ENCODE measurements at regions not wholly inside any gene's neighbourhood (a gene's known extent, or its start where the extent isn't known, plus 50 kb on each side); places are given as distances from the start of the nearest gene placed in this dataset.

- TF ChIP-seq REST (IDR thresholded peaks at IDR 0.05; ENCODE audit: unreplicated experiment) (no peak), EZH2 (IDR thresholded peaks at IDR 0.05; ENCODE audit: low read depth, unreplicated experiment) (no peak), NANOG (IDR thresholded peaks at IDR 0.05; ENCODE audit: borderline replicate concordance) (no peak), ZNF462 (CRISPR knock-in tag; IDR thresholded peaks at IDR 0.05) (no peak), ZNF331 (CRISPR knock-in tag; IDR thresholded peaks at IDR 0.05; ENCODE audit: low read depth) (no peak), STAT1 (IDR thresholded peaks at IDR 0.05; ENCODE audit: unreplicated experiment) (no peak), POLR2AphosphoS5 (IDR thresholded peaks at IDR 0.05; ENCODE audit: low read depth) (no peak), CREB1 (CRISPR knock-in tag; IDR thresholded peaks at IDR 0.05; ENCODE audit: low read depth) (no peak), CTCF (conservative IDR thresholded peaks at IDR 0.05; ENCODE audit: low read depth in 2 of 2) (no peak), ETS1 (IDR thresholded peaks at IDR 0.05) (no peak), EZH2phosphoT487 (IDR thresholded peaks at IDR 0.05; ENCODE audit: unreplicated experiment) (no peak), JUNB (IDR thresholded peaks at IDR 0.05; ENCODE audit: unreplicated experiment) (no peak), ZNF114 (CRISPR knock-in tag; IDR thresholded peaks at IDR 0.05) (no peak)
- no peaks in the 10 kb centered on the region for H3F3A ChIP-seq (replicated peaks; ENCODE audit: low read depth)
- no peak overlapping the region for H3K4me3 ChIP-seq
- H3K36me3 ChIP-seq (ENCODE audit: insufficient read depth) = no peaks in the 10 kb centered on the region
- H3K27ac ChIP-seq (ENCODE audit: low read depth) = no peak overlapping the region
- ATAC-seq = no peak
- no peak overlapping the region for H3K27ac Mint-ChIP-seq
- peaks cover 5% of the 10 kb centered on the region; the same call in 2 of the 3 replicates for H3K4me1 Mint-ChIP-seq
- H3K9me2 ChIP-seq (ENCODE audit: insufficient read depth) = peaks cover 4% of the 10 kb centered on the region; the same call in 1 of the 2 replicates
- peaks cover 7% of the 10 kb centered on the region; the same call in 1 of the 2 replicates for H3K4me1 ChIP-seq (ENCODE audit: insufficient read depth)
- H3K4me2 ChIP-seq = no peak overlapping the region
- H3K79me2 ChIP-seq (replicated peaks; ENCODE audit: insufficient read depth) = no peaks in the 10 kb centered on the region
- peaks cover 24% of the 10 kb centered on the region for H3K9me3 Mint-ChIP-seq
- peaks cover 2% of the 10 kb centered on the region for H3K27me3 Mint-ChIP-seq (ENCODE audit: insufficient read depth, low read depth, poor library complexity)
- H3K36me3 Mint-ChIP-seq (ENCODE audit: low read depth) = peaks cover 22% of the 10 kb centered on the region
- no peaks in the 10 kb centered on the region for H3K27me3 ChIP-seq (ENCODE audit: insufficient read depth)
- no peaks in the 10 kb centered on the region for H4K20me1 ChIP-seq (replicated peaks; ENCODE audit: insufficient read depth)
- H2AFZ ChIP-seq = no peak overlapping the region
- no peak overlapping the region for H3K4me3 Mint-ChIP-seq
- no peak for DNase-seq (ENCODE audit: low spot score)
These were observed 212.3 kb downstream of the ENC1 start for GRCh38 chr5:74428275-74428674.

All from GM23338 (cell line).